K562 (cell line): ENCODE measurements at regions not wholly inside any gene's neighbourhood (a gene's known extent, or its start where the extent isn't known, plus 50 kb on each side); places are given as distances from the start of the nearest gene placed in this dataset.

Source experiments
- ATAC-seq: fragments of 200-7000 bp; cut with Tn5 transposase; 3 replicates; pipeline ENCODE4 v1.9.1; 2020; ENCODE audit warnings: moderate library complexity
- BruUV-seq: library from RNA; stranded (reverse); fragments of 400-500 nt; replicated peaks from 2 replicates; lab custom pipeline; 2021; lab: Mats Ljungman, UMichigan
- CTCF ChIA-PET: fragments of 300-600 bp; formaldehyde crosslinking; extraction: SDS; loops from one replicate; lab custom pipeline; 2021; ENCODE audit warnings: low intra/inter-chr PET ratio; lab: Yijun Ruan, JAX
- POLR2A ChIA-PET: fragments of 300-600, 350-650 bp; sonication (Branson Sonifier 250); formaldehyde crosslinking; extraction: SDS; loops from one replicate; lab custom pipeline; 2021; ENCODE audit warnings: antibody characterized with exemption, inconsistent platforms; lab: Yijun Ruan, JAX
- DNase-seq, 4 experiments: peaks; one replicate each; pipeline versions ENCODE4 v3.0.0 to v3.0.0-alpha.2; 2011 to 2018; ENCODE audit warnings: low spot score in 3 of 4, mixed read lengths in 3 of 4; ENCODE audit errors: extremely low read depth in 1 of 4
- FAIRE-seq: peaks from 2 replicates; lab custom pipeline; 2011; peaks lifted over from hg19 to GRCh38; lab: Jason Lieb, UNC
- H2AFZ ChIP-seq: 2 replicates; pipeline ENCODE4 v1.6.0; 2011; ENCODE audit warnings: low read depth, low read length, control low read depth, inconsistent platforms
- H3K27ac ChIP-seq: fragments of 200-600 bp; 3 replicates; pipeline ENCODE4 v1.8.0; 2011; ENCODE audit warnings: low read depth, mild to moderate bottlenecking, control low read depth, inconsistent platforms, low read length, moderate library complexity, mixed read lengths; ENCODE audit errors: extremely low read depth
- H3K27me3 ChIP-seq, 2 experiments: fragments of 300-600 bp in 1 of 2; 2 replicates in 1 of 2; 3 replicates in 1 of 2; pipeline versions ENCODE4 v1.6.0 to v1.8.0; 2011; ENCODE audit warnings: inconsistent platforms in 2 of 2, low read length in 2 of 2, mild to moderate bottlenecking in 1 of 2, mixed read lengths in 1 of 2, moderate library complexity in 1 of 2; ENCODE audit not compliant: control insufficient read depth in 2 of 2, insufficient read depth in 2 of 2
- H3K36me3 ChIP-seq: fragments of 300-600 bp; 3 replicates; pipeline ENCODE4 v1.8.0; 2011; ENCODE audit warnings: mild to moderate bottlenecking, low read length, inconsistent platforms; ENCODE audit not compliant: control insufficient read depth, insufficient read depth
- H3K4me1 ChIP-seq, 2 experiments: fragments of 200-600 bp in 1 of 2; replicated peaks in 1 of 2; 2 replicates in 1 of 2; 3 replicates in 1 of 2; pipeline versions ENCODE4 v1.5.1 to v1.8.0; 2011; ENCODE audit warnings: inconsistent platforms in 2 of 2, low read length in 2 of 2, mild to moderate bottlenecking in 1 of 2, mixed read lengths in 1 of 2, moderate library complexity in 1 of 2; ENCODE audit not compliant: control insufficient read depth in 2 of 2, insufficient read depth in 2 of 2
- H3K4me2 ChIP-seq: 2 replicates; pipeline ENCODE4 v1.6.1; 2011; ENCODE audit warnings: low read length, control low read depth, inconsistent platforms, mixed read lengths; ENCODE audit not compliant: insufficient read depth
- H3K4me3 ChIP-seq: fragments of 200-600 bp; sonication (generic), shearing (Covaris generic); 2 replicates; pipeline ENCODE4 v1.5.1; 2016; ENCODE audit warnings: control low read depth, inconsistent platforms
- H3K79me2 ChIP-seq: fragments of 200-600 bp; 3 replicates; pipeline ENCODE4 v1.8.0; 2011; ENCODE audit warnings: low read length, inconsistent platforms; ENCODE audit not compliant: control insufficient read depth, insufficient read depth
- H3K9ac ChIP-seq, 2 experiments: 2 replicates each; pipeline versions ENCODE4 v1.6.0 to v1.6.1; 2011; ENCODE audit warnings: low read depth in 2 of 2, low read length in 2 of 2, control low read depth in 1 of 2, inconsistent platforms in 1 of 2, mild to moderate bottlenecking in 1 of 2, mixed read lengths in 1 of 2; ENCODE audit not compliant: insufficient read depth in 1 of 2
- H3K9me1 ChIP-seq: one replicate; pipeline ENCODE4 v1.6.0; 2011; ENCODE audit warnings: inconsistent platforms, mild to moderate bottlenecking, low read length, moderate library complexity; ENCODE audit not compliant: control insufficient read depth, insufficient read depth
- H3K9me3 ChIP-seq: replicated peaks from 2 replicates; pipeline ENCODE4 v1.5.1; 2011; ENCODE audit warnings: low read depth, low read length, inconsistent platforms; ENCODE audit not compliant: control insufficient read depth, insufficient read depth
- H4K20me1 ChIP-seq: replicated peaks from 2 replicates; pipeline ENCODE4 v1.6.1; 2011; ENCODE audit warnings: low read length, inconsistent platforms, mixed read lengths; ENCODE audit not compliant: control insufficient read depth, insufficient read depth
- DDX20 ChIP-seq: fragments of 450-650 bp; IDR thresholded peaks from 2 replicates; pipeline ENCODE4 v1.6.1; 2016; ENCODE audit warnings: missing genetic modification characterization, low read depth, mild to moderate bottlenecking, missing compliant biosample characterization, moderate library complexity
- ETV1 ChIP-seq: fragments of 450-650 bp; conservative IDR thresholded peaks from 2 replicates; pipeline ENCODE4 v1.6.1; 2016; ENCODE audit warnings: missing genetic modification characterization, control low read depth, low read depth, missing compliant biosample characterization
- HDAC6 ChIP-seq: IDR thresholded peaks from 2 replicates; pipeline ENCODE4 v1.6.1; 2012; ENCODE audit warnings: low read depth, mild to moderate bottlenecking, control low read depth, inconsistent platforms, low read length, moderate library complexity
- L3MBTL2 ChIP-seq: fragments of 450-650 bp; IDR thresholded peaks from 2 replicates; pipeline ENCODE4 v1.6.1; 2016; ENCODE audit warnings: mild to moderate bottlenecking, moderate library complexity
- MNT ChIP-seq, 2 experiments: fragments of 450-650 bp; conservative IDR thresholded peaks; 2 replicates each; pipeline ENCODE4 v1.6.1; 2017; ENCODE audit warnings: mild to moderate bottlenecking in 2 of 2, moderate library complexity in 2 of 2
- MXI1 ChIP-seq: IDR thresholded peaks from 2 replicates; pipeline ENCODE4 v1.6.1; 2011; ENCODE audit warnings: low read depth, mild to moderate bottlenecking, improper control_type of control experiment, low read length
- REST ChIP-seq, 2 experiments: fragments of 450-650 bp; formaldehyde crosslinking in 1 of 2; IDR thresholded peaks; 2 replicates each; pipeline versions ENCODE4 v1.4.0 to v1.6.1; 2014 to 2020; ENCODE audit warnings: mild to moderate bottlenecking in 2 of 2, borderline replicate concordance in 1 of 2, low read depth in 1 of 2
- ZC3H8 ChIP-seq: fragments of 450-650 bp; IDR thresholded peaks from 2 replicates; pipeline ENCODE4 v1.6.1; 2017
- ZNF23 ChIP-seq: fragments of 250-450 bp; sonication (Bioruptor Pico); IDR thresholded peaks from 2 replicates; pipeline ENCODE4 v1.4.0; 2020; ENCODE audit warnings: mild to moderate bottlenecking
- ZNF316 ChIP-seq: fragments of 450-650 bp; IDR thresholded peaks from 2 replicates; pipeline ENCODE4 v1.6.1; 2016
- ZNF347 ChIP-seq: fragments of 450-650 bp; formaldehyde crosslinking; IDR thresholded peaks from 2 replicates; pipeline ENCODE4 v1.4.0; 2020; ENCODE audit warnings: low read depth, mild to moderate bottlenecking, moderate library complexity
- ZNF778 ChIP-seq: fragments of 450-650 bp; formaldehyde crosslinking; IDR thresholded peaks from 2 replicates; pipeline ENCODE4 v1.4.0; 2020; ENCODE audit warnings: mild to moderate bottlenecking, moderate library complexity
- WGBS: fragments of 100-300 bp; shearing (Covaris generic); methylation state at CpG from one replicate; pipeline ENCODE4 v1.1.6; 2016; ENCODE audit warnings: low coverage, mixed read lengths; ENCODE audit not compliant: insufficient coverage; ENCODE audit errors: missing lambda C conversion rate; 5-methylcytosine and 5-hydroxymethylcytosine counted together
- in situ Hi-C: fragments of 300-500 bp; cut with MboI; formaldehyde crosslinking; loops from 4 replicates; pipeline ENCODE4 v1.15.0; 2018; ENCODE audit warnings: inconsistent platforms, mixed read lengths
- intact Hi-C: fragments of 100-400 bp; cut with micrococcal nuclease; formaldehyde crosslinking; loops from 2 replicates; pipeline ENCODE4 v1.14.2; 2022
- TF ChIP-seq, protein P1 (sequence below): fragments of 250-450 bp; sonication (Bioruptor Pico); IDR thresholded peaks from 2 replicates; pipeline ENCODE4 v1.6.1; 2021; ENCODE audit warnings: mild to moderate bottlenecking

GRCh38 chr1:4960336-4960735, 305.9 kb downstream of the AJAP1 start:
- WGBS: under 1% methylated on average over 9 of the region's 9 CpGs
- intact Hi-C loops (no loop called here), in situ Hi-C loops (no loop called here)
- H3K27ac ChIP-seq: no peak overlapping the region
- ATAC-seq (no peak), FAIRE-seq (no peak), DNase-seq (no peak)
- CTCF ChIA-PET: no interaction called here
- no peaks in the 10 kb centered on the region for H3K36me3 ChIP-seq
- no TSS peak for BruUV-seq
- H3K79me2 ChIP-seq: no peaks in the 10 kb centered on the region
- H3K4me3 ChIP-seq: no peak overlapping the region
- H3K9me1 ChIP-seq: no peaks in the 10 kb centered on the region
- H2AFZ ChIP-seq: no peak overlapping the region
- H3K27me3 ChIP-seq: peaks cover 0 to 5% of the 10 kb centered on the region in 2 experiments; a peak in 2 of 5 replicates
- H4K20me1 ChIP-seq: no peaks in the 10 kb centered on the region
- H3K4me2 ChIP-seq: no peak overlapping the region
- no peak overlapping the region for H3K9ac ChIP-seq
- POLR2A ChIA-PET: interaction anchor here (0.7 kb wide), 1 partner anchor 124 kb away, joined by 4 read pairs; no protein-coding TSS in a partner anchor
- H3K4me1 ChIP-seq: no peaks in the 10 kb centered on the region
- no peaks in the 10 kb centered on the region for H3K9me3 ChIP-seq
- TF ChIP-seq ZNF316: no peak
- TF ChIP-seq ZNF347: no peak
- TF ChIP-seq DDX20 (tag): no peak
- TF ChIP-seq ETV1 (tag): no peak
- TF ChIP-seq HDAC6: no peak
- no peak for TF ChIP-seq ZC3H8
- no peak for TF ChIP-seq ZNF23
- TF ChIP-seq ZNF778 (CRISPR knock-in tag): no peak
- TF ChIP-seq MNT (conservative IDR thresholded peaks at IDR 0.05): no peak
- TF ChIP-seq, protein P1, sequence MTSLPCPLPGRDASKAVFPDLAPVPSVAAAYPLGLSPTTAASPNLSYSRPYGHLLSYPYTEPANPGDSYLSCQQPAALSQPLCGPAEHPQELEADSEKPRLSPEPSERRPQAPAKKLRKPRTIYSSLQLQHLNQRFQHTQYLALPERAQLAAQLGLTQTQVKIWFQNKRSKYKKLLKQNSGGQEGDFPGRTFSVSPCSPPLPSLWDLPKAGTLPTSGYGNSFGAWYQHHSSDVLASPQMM (CRISPR knock-in tag): no peak
- no peak for TF ChIP-seq L3MBTL2
- no peak for TF ChIP-seq MXI1
- TF ChIP-seq REST (IDR thresholded peaks at IDR 0.05; ENCODE audit: borderline replicate concordance): no peak
- no peak for TF ChIP-seq REST (CRISPR knock-in tag; IDR thresholded peaks at IDR 0.05; ENCODE audit: low read depth)
